HCT116 (cell line): ENCODE measurements at regions not wholly inside any gene's neighbourhood (a gene's known extent, or its start where the extent isn't known, plus 50 kb on each side); places are given as distances from the start of the nearest gene placed in this dataset.

Experiments used
- ATAC-seq: fragments of 200-7000 bp; cut with Tn5 transposase; 2 replicates; pipeline ENCODE4 v1.9.1; 2020; ENCODE audit warnings: mild to moderate bottlenecking, moderate library complexity
- BruUV-seq: library from RNA; stranded (reverse); fragments of 400-500 nt; replicated peaks from 2 replicates; lab custom pipeline; 2021; lab: Mats Ljungman, UMichigan
- CTCF ChIA-PET: fragments of 300-600 bp; sonication (Branson Sonifier 250); formaldehyde crosslinking; loops from one replicate; lab custom pipeline; 2021; ENCODE audit warnings: antibody characterized with exemption; lab: Charles Lee
- POLR2A ChIA-PET: fragments of 300-600, 350-600 bp; sonication (Branson Sonifier 250); formaldehyde crosslinking; loops from one replicate; lab custom pipeline; 2021; ENCODE audit warnings: antibody characterized with exemption; lab: Charles Lee
- RAD21 ChIA-PET, 2 experiments: fragments of 300-600 bp; sonication (Branson Sonifier 250); formaldehyde crosslinking; loops; one replicate each; lab custom pipeline; 2023; ENCODE audit warnings: low total read pairs in 2 of 2; ENCODE audit not compliant: uncharacterized antibody in 2 of 2, unreplicated experiment in 2 of 2, low non-redundant PET in 1 of 2; lab: Charles Lee
- DNase-seq: peaks from one replicate; pipeline ENCODE4 v3.0.0-alpha.2; 2010; ENCODE audit warnings: low read depth, low spot score
- H2AFZ ChIP-seq: fragments of 200-600 bp; shearing (Covaris generic), sonication (generic); 2 replicates; pipeline ENCODE4 v1.6.1; 2017; ENCODE audit warnings: low read depth, mixed run types, mixed read lengths, antibody characterized with exemption, low read length; ENCODE audit not compliant: poor library complexity, severe bottlenecking
- H3K27ac ChIP-seq: 2 replicates; pipeline ENCODE4 v1.5.1; 2012; ENCODE audit warnings: low read depth, low read length
- H3K27me3 ChIP-seq: fragments of 200-600 bp; sonication (generic); 2 replicates; pipeline ENCODE4 v1.6.1; 2016; ENCODE audit warnings: mixed run types, low read length, mixed read lengths; ENCODE audit not compliant: insufficient read depth
- H3K36me3 ChIP-seq, 2 experiments: fragments of 200-500 bp in 1 of 2; fragments of 200-600 bp in 1 of 2; sonication (Bioruptor generic) in 1 of 2; sonication (generic) in 1 of 2; 2 replicates each; pipeline versions ENCODE4 v1.5.1 to v1.6.1; 2014 to 2016; ENCODE audit warnings: low read length in 2 of 2, inconsistent platforms in 1 of 2, mixed read lengths in 1 of 2, mixed run types in 1 of 2; ENCODE audit not compliant: insufficient read depth in 2 of 2, control insufficient read depth in 1 of 2
- H3K4me1 ChIP-seq, 2 experiments: fragments of 200-600 bp in 1 of 2; sonication (generic) in 1 of 2; 2 replicates each; pipeline versions ENCODE4 v1.5.1 to v1.6.1; 2012 to 2017; ENCODE audit warnings: low read length in 2 of 2, inconsistent platforms in 1 of 2, mild to moderate bottlenecking in 1 of 2, mixed read lengths in 1 of 2, mixed run types in 1 of 2, moderate library complexity in 1 of 2; ENCODE audit not compliant: insufficient read depth in 2 of 2, control insufficient read depth in 1 of 2
- H3K4me2 ChIP-seq: fragments of 200-600 bp; sonication (generic); 2 replicates; pipeline ENCODE4 v1.6.1; 2017; ENCODE audit warnings: mixed run types, low read length, mixed read lengths
- H3K4me3 ChIP-seq, 2 experiments: fragments of 200-600 bp in 1 of 2; sonication (generic) in 1 of 2; replicated peaks in 1 of 2; 2 replicates each; pipeline ENCODE4 v1.5.1; 2011 to 2016; ENCODE audit warnings: low read length in 2 of 2, control low read depth in 1 of 2, low read depth in 1 of 2, mild to moderate bottlenecking in 1 of 2, mixed read lengths in 1 of 2, mixed run types in 1 of 2
- H3K79me2 ChIP-seq: fragments of 200-600 bp; sonication (generic); 2 replicates; pipeline ENCODE4 v1.6.1; 2017; ENCODE audit warnings: mild to moderate bottlenecking, mixed run types, low read length, moderate library complexity, mixed read lengths; ENCODE audit not compliant: insufficient read depth
- H3K9ac ChIP-seq: fragments of 200-600 bp; sonication (generic); 2 replicates; pipeline ENCODE4 v1.6.1; 2016; ENCODE audit warnings: low read length, mixed read lengths
- H3K9me2 ChIP-seq: fragments of 200-600 bp; sonication (generic), shearing (Covaris generic); 2 replicates; pipeline ENCODE4 v1.6.1; 2017; ENCODE audit warnings: mixed run types, mild to moderate bottlenecking, moderate library complexity; ENCODE audit not compliant: insufficient read depth
- H3K9me3 ChIP-seq, 2 experiments: fragments of 200-500 bp in 1 of 2; fragments of 200-600 bp in 1 of 2; sonication (Bioruptor generic) in 1 of 2; sonication (generic) in 1 of 2; 2 replicates each; pipeline ENCODE4 v1.6.1; 2014 to 2017; ENCODE audit warnings: low read length in 2 of 2, mixed read lengths in 2 of 2, inconsistent platforms in 1 of 2, low read depth in 1 of 2, mild to moderate bottlenecking in 1 of 2, mixed run types in 1 of 2, moderate library complexity in 1 of 2; ENCODE audit not compliant: control insufficient read depth in 1 of 2, insufficient read depth in 1 of 2
- H4K20me1 ChIP-seq: fragments of 200-600 bp; sonication (generic), shearing (Covaris generic); 2 replicates; pipeline ENCODE4 v1.6.1; 2017; ENCODE audit warnings: mixed run types, mild to moderate bottlenecking, moderate library complexity; ENCODE audit not compliant: insufficient read depth
- ATF3 ChIP-seq: IDR thresholded peaks from 2 replicates; pipeline ENCODE4 v1.6.1; 2012
- CBX3 ChIP-seq: IDR thresholded peaks from 2 replicates; pipeline ENCODE4 v1.6.1; 2012; ENCODE audit warnings: low read depth
- CTCF ChIP-seq, 3 experiments: fragments of 200-600 bp in 1 of 3; sonication (generic) in 1 of 3; IDR thresholded peaks in 2 of 3; conservative IDR thresholded peaks in 1 of 3; 2 replicates each; pipeline ENCODE4 v1.5.1; 2012 to 2017; ENCODE audit warnings: low read depth in 2 of 3, low read length in 2 of 3, antibody characterized with exemption in 1 of 3, borderline replicate concordance in 1 of 3, control low read depth in 1 of 3, mild to moderate bottlenecking in 1 of 3, mixed read lengths in 1 of 3, mixed run types in 1 of 3, moderate library complexity in 1 of 3; ENCODE audit not compliant: insufficient read depth in 1 of 3
- EGR1 ChIP-seq: IDR thresholded peaks from 2 replicates; pipeline ENCODE4 v1.6.1; 2012; ENCODE audit warnings: low read depth
- EZH2 ChIP-seq: fragments of 200-600 bp; sonication (generic); IDR thresholded peaks from 2 replicates; pipeline ENCODE4 v1.6.1; 2017; ENCODE audit warnings: antibody characterized with exemption, mixed run types
- EZH2phosphoT487 ChIP-seq: fragments of 200-600 bp; IDR thresholded peaks from 2 replicates; pipeline ENCODE4 v1.6.1; 2018; ENCODE audit warnings: antibody characterized with exemption, borderline replicate concordance
- FOSL1 ChIP-seq: IDR thresholded peaks from 2 replicates; pipeline ENCODE4 v1.6.1; 2012; ENCODE audit warnings: low read depth
- MAX ChIP-seq: IDR thresholded peaks from 2 replicates; pipeline ENCODE4 v1.6.1; 2012
- RAD21 ChIP-seq: IDR thresholded peaks from 2 replicates; pipeline ENCODE4 v1.6.1; 2012; ENCODE audit warnings: low read depth, mild to moderate bottlenecking
- SIN3A ChIP-seq: IDR thresholded peaks from 2 replicates; pipeline ENCODE4 v1.6.1; 2012; ENCODE audit warnings: low read depth
- YY1 ChIP-seq: IDR thresholded peaks from 2 replicates; pipeline ENCODE4 v1.6.1; 2011; ENCODE audit warnings: low read length, low read depth, moderate library complexity, mild to moderate bottlenecking; ENCODE audit not compliant: insufficient replicate concordance; ENCODE audit errors: extremely low read depth
- intact Hi-C: fragments of 100-400 bp; cut with micrococcal nuclease; formaldehyde crosslinking; loops from 2 replicates; pipeline ENCODE4 v1.10.0; 2022

GRCh38 chr12:41919048-41919447 is 225.6 kb downstream of the GXYLT1 start:
- Histone ChIP-seq H3K9me2 (no peaks in the 10 kb centered on the region), H3K27ac (no peak overlapping the region), H3K36me3 (no peaks in the 10 kb centered on the region), H3K9ac (no peak overlapping the region), H4K20me1 (no peaks in the 10 kb centered on the region), H2AFZ (no peak overlapping the region), H3K4me2 (no peak overlapping the region), H3K4me1 (no peaks in the 10 kb centered on the region), H3K9me3 (no peaks in the 10 kb centered on the region), H3K79me2 (no peaks in the 10 kb centered on the region), H3K4me3 (no peak overlapping the region), H3K27me3 (no peaks in the 10 kb centered on the region)
- ATAC-seq, result no peak
- no peak for DNase-seq
- intact Hi-C loops, result no loop called here
- ChIA-PET POLR2A (no interaction called here), CTCF (interaction anchor here (1.4 kb wide), 1 partner anchor 17 kb away, joined by 3 read pairs; no protein-coding TSS in a partner anchor), RAD21 (no interaction called here)
- TF ChIP-seq ATF3 (no peak), FOSL1 (no peak), RAD21 (no peak), CBX3 (no peak), EGR1 (no peak), MAX (no peak), EZH2 (no peak), CTCF (IDR thresholded peaks at IDR 0.05 in 2 of 3, conservative IDR thresholded peaks at IDR 0.05 in 1 of 3; ENCODE audit: borderline replicate concordance in 1 of 3, insufficient read depth in 1 of 3, low read depth in 2 of 3, low read length in 2 of 3) (no peak), SIN3A (no peak), EZH2phosphoT487 (no peak), YY1 (no peak)
- no TSS peak for BruUV-seq
